ENCODE measurements at regions not wholly inside any gene's neighbourhood (a gene's known extent, or its start where the extent isn't known, plus 50 kb on each side); places are given as distances from the start of the nearest gene placed in this dataset.

- TF ChIP-seq RBAK (tag by site-specific recombination; IDR thresholded peaks at IDR 0.05) (no peak), CTCF (tag by site-specific recombination; IDR thresholded peaks at IDR 0.05) (no peak), ZNF138 (tag by site-specific recombination; IDR thresholded peaks at IDR 0.05; ENCODE audit: borderline replicate concordance) (no peak), ZEB2 (tag by site-specific recombination; IDR thresholded peaks at IDR 0.05) (no peak), HOXA7 (CRISPR knock-in tag; IDR thresholded peaks at IDR 0.05; ENCODE audit: borderline replicate concordance) (no peak), ZNF140 (tag by site-specific recombination; IDR thresholded peaks at IDR 0.05) (no peak)
- TF ChIP-seq, protein P1, sequence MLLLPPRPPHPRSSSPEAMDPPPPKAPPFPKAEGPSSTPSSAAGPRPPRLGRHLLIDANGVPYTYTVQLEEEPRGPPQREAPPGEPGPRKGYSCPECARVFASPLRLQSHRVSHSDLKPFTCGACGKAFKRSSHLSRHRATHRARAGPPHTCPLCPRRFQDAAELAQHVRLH (tag by site-specific recombination; IDR thresholded peaks at IDR 0.05), result no peak
Measured at GRCh38 chr2:19503406-19503805, 145.0 kb upstream of the OSR1 start.
